HFF-Myc (cell line): ENCODE measurements at regions not wholly inside any gene's neighbourhood (a gene's known extent, or its start where the extent isn't known, plus 50 kb on each side); places are given as distances from the start of the nearest gene placed in this dataset.
"Not testable (repeated sequence)": the region's sequence is repeated elsewhere in the genome, so short reads cannot be mapped to it uniquely, and the experiment has no call there.

Experiments
- DNase-seq: peaks from one replicate; pipeline ENCODE4 v3.0.0-alpha.2; 2011; ENCODE audit warnings: low read depth; ENCODE audit errors: extremely low read depth
- H3K4me3 ChIP-seq: replicated peaks from 2 replicates; pipeline ENCODE4 v1.5.1; 2011; ENCODE audit warnings: low read depth, mild to moderate bottlenecking, control low read depth, low read length
- TF ChIP-seq, protein P1 (sequence below): IDR thresholded peaks from 2 replicates; pipeline ENCODE4 v1.5.1; 2012; ENCODE audit warnings: mild to moderate bottlenecking, low read depth, low read length, control low read depth; ENCODE audit errors: missing control alignments

DNA sequence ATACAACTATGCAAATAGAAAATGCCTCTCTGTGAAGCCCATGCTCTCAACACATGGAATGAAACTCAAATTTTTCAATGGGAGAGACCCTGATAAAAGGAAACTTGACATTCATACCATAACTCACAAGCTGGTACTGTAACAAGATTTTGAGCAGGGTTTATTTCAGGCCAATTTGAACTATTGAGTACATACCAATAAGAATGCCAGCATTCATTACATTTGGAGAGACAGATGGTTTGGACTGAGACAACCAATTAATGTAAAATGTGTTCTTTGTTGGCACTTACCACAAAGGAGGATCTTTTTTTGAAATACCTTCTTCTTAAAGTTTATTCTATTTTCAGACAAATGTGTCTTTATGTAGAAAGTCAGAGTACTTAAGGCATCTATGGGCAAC lies 1357.0 kb upstream of the GOT2 start:
- TF ChIP-seq, protein P1, sequence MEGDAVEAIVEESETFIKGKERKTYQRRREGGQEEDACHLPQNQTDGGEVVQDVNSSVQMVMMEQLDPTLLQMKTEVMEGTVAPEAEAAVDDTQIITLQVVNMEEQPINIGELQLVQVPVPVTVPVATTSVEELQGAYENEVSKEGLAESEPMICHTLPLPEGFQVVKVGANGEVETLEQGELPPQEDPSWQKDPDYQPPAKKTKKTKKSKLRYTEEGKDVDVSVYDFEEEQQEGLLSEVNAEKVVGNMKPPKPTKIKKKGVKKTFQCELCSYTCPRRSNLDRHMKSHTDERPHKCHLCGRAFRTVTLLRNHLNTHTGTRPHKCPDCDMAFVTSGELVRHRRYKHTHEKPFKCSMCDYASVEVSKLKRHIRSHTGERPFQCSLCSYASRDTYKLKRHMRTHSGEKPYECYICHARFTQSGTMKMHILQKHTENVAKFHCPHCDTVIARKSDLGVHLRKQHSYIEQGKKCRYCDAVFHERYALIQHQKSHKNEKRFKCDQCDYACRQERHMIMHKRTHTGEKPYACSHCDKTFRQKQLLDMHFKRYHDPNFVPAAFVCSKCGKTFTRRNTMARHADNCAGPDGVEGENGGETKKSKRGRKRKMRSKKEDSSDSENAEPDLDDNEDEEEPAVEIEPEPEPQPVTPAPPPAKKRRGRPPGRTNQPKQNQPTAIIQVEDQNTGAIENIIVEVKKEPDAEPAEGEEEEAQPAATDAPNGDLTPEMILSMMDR: no peak

DNA sequence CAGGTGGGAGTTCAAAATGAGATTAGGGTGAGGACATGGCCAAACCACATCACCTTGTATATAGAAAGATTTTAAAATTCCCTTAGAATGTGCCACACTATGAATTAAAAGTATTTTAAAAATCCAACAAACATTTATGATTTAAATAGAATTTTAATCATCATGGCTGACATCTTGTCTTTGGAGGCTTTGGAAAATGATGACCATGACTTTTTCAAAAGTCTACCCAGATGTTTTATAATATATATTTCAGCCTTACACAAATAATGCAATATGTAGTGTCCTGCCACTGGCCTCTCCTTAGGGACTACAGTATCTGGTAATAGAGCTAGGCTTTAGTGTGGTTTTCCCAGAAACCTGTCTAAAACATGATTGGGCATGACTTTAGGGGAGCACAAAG lies 1353.4 kb upstream of the GOT2 start:
- H3K4me3 ChIP-seq: no peak overlapping the region
- TF ChIP-seq, protein P1: no peak
- DNase-seq: no peak

More for the DNA sequence above, 1357.0 kb upstream of the GOT2 start:
- no peak for DNase-seq
- H3K4me3 ChIP-seq: no peak overlapping the region

DNA sequence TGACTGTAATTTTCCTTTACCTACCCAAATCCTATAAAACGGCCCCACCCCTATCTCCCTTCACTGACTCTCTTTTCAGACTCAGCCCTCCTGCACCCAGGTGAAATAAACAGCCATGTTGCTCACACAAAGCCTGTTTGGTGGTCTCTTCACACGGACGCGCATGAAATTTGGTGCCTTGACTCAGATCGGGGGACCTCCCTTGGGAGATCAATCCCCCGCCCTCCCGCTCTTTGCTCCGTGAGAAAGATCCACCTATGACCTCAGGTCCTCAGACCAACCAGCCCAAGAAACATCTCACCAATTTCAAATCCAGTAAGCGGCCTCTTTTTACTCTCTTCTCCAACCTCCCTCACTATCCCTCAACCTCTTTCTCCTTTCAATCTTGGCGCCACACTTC lies 1344.7 kb upstream of the GOT2 start:
- not testable (repeated sequence) for DNase-seq, H3K4me3 ChIP-seq

DNA sequence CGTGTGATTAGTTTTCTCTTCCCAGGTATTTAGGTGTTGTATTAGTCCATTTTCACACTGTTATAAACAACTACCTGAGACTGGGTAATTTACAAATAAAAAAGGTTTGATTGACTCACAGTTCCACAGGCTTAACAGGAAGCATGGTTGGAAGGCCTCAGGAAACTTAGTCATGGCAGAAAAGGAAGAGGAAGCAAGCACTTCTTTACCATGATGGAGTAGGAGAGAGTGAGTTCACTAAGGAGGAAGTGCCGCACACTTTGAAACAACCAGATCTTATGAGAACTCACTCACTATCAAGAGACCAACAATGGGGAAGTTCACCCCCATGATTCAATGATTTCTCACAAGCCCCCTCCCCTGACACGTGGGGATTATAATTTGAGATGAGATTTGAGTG lies 1343.7 kb upstream of the GOT2 start:
- no peak for DNase-seq
- no peak overlapping the region for H3K4me3 ChIP-seq

DNA sequence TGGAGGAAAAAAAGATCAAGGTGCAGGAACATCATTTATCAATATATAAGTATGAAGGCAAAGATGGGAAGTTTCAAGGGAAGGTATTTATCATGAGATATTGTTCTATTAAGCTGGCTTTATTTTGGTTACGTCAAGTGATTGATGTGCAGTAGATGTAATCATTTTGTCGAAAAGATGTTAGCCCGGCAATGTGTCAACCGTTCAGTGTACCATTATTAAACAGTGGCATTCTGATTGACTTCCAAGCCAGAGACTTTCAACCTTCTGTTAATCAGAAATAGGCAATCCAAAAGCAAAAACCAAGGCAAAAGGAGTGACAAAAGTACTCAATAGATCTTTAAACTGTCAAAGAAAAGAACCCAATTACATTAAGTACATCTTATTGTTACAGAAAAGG lies 1340.3 kb upstream of the GOT2 start:
- no peak overlapping the region for H3K4me3 ChIP-seq
- no peak for DNase-seq
- TF ChIP-seq, protein P1: no peak

More for the DNA sequence above, 1343.7 kb upstream of the GOT2 start:
- TF ChIP-seq, protein P1: no peak

DNA sequence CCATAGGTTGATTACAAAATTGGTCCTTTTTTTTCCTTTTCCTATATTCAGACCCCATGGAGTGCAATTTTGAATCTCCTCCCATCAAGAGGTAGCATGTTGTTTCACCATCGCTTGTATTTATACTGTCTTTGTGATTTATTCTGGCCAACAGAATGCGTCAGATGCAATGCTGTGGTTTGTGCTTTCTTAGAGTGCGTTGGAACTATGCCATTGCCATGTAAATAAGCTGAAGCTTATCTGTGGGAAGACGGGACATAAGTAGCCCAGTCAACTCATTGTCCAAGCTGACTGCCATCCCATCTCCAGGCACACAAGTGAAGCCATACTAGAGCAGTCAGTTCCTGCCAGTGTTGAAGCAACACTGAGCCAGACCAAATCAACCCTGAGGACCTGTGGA lies 1339.3 kb upstream of the GOT2 start:
- no peak for DNase-seq
- TF ChIP-seq, protein P1: no peak
- no peak overlapping the region for H3K4me3 ChIP-seq

DNA sequence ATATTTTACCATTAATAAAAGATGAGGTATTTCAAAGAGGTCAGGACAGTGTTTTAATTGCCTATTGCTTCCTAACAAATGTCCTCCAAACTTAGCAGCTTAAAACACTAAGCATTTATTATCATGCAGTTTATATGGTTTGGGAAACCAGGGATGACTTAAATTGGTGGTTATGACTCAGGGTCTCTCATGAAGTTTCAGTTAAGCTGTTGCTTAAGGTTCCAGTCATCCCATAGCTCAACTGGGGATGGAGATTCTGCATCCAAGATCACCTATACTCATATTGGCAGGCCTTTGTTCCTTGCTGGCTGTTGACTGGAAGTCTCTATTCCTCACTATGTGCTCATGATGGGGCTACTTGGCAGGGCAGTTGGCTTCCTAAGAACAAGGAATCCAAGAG lies 1329.9 kb upstream of the GOT2 start:
- no peak overlapping the region for H3K4me3 ChIP-seq
- no peak for DNase-seq
- TF ChIP-seq, protein P1: no peak
